K562 (cell line): ENCODE measurements at regions not wholly inside any gene's neighbourhood (a gene's known extent, or its start where the extent isn't known, plus 50 kb on each side); places are given as distances from the start of the nearest gene placed in this dataset.

Experiments
- ATAC-seq: fragments of 200-7000 bp; cut with Tn5 transposase; 3 replicates; pipeline ENCODE4 v1.9.1; 2020; ENCODE audit warnings: moderate library complexity
- BruUV-seq: library from RNA; stranded (reverse); fragments of 400-500 nt; replicated peaks from 2 replicates; lab custom pipeline; 2021; lab: Mats Ljungman, UMichigan
- CTCF ChIA-PET: fragments of 300-600 bp; formaldehyde crosslinking; extraction: SDS; loops from one replicate; lab custom pipeline; 2021; ENCODE audit warnings: low intra/inter-chr PET ratio; lab: Yijun Ruan, JAX
- POLR2A ChIA-PET: fragments of 300-600, 350-650 bp; sonication (Branson Sonifier 250); formaldehyde crosslinking; extraction: SDS; loops from one replicate; lab custom pipeline; 2021; ENCODE audit warnings: antibody characterized with exemption, inconsistent platforms; lab: Yijun Ruan, JAX
- DNase-seq, 4 experiments: peaks; one replicate each; pipeline versions ENCODE4 v3.0.0 to v3.0.0-alpha.2; 2011 to 2018; ENCODE audit warnings: low spot score in 3 of 4, mixed read lengths in 3 of 4; ENCODE audit errors: extremely low read depth in 1 of 4
- FAIRE-seq: peaks from 2 replicates; lab custom pipeline; 2011; peaks lifted over from hg19 to GRCh38; lab: Jason Lieb, UNC
- H2AFZ ChIP-seq: 2 replicates; pipeline ENCODE4 v1.6.0; 2011; ENCODE audit warnings: low read depth, low read length, control low read depth, inconsistent platforms
- H3K27ac ChIP-seq: fragments of 200-600 bp; 3 replicates; pipeline ENCODE4 v1.8.0; 2011; ENCODE audit warnings: low read depth, mild to moderate bottlenecking, control low read depth, inconsistent platforms, low read length, moderate library complexity, mixed read lengths; ENCODE audit errors: extremely low read depth
- H3K27me3 ChIP-seq, 2 experiments: fragments of 300-600 bp in 1 of 2; 2 replicates in 1 of 2; 3 replicates in 1 of 2; pipeline versions ENCODE4 v1.6.0 to v1.8.0; 2011; ENCODE audit warnings: inconsistent platforms in 2 of 2, low read length in 2 of 2, mild to moderate bottlenecking in 1 of 2, mixed read lengths in 1 of 2, moderate library complexity in 1 of 2; ENCODE audit not compliant: control insufficient read depth in 2 of 2, insufficient read depth in 2 of 2
- H3K36me3 ChIP-seq: fragments of 300-600 bp; 3 replicates; pipeline ENCODE4 v1.8.0; 2011; ENCODE audit warnings: mild to moderate bottlenecking, low read length, inconsistent platforms; ENCODE audit not compliant: control insufficient read depth, insufficient read depth
- H3K4me1 ChIP-seq, 2 experiments: fragments of 200-600 bp in 1 of 2; replicated peaks in 1 of 2; 2 replicates in 1 of 2; 3 replicates in 1 of 2; pipeline versions ENCODE4 v1.5.1 to v1.8.0; 2011; ENCODE audit warnings: inconsistent platforms in 2 of 2, low read length in 2 of 2, mild to moderate bottlenecking in 1 of 2, mixed read lengths in 1 of 2, moderate library complexity in 1 of 2; ENCODE audit not compliant: control insufficient read depth in 2 of 2, insufficient read depth in 2 of 2
- H3K4me2 ChIP-seq: 2 replicates; pipeline ENCODE4 v1.6.1; 2011; ENCODE audit warnings: low read length, control low read depth, inconsistent platforms, mixed read lengths; ENCODE audit not compliant: insufficient read depth
- H3K4me3 ChIP-seq: fragments of 200-600 bp; sonication (generic), shearing (Covaris generic); 2 replicates; pipeline ENCODE4 v1.5.1; 2016; ENCODE audit warnings: control low read depth, inconsistent platforms
- H3K79me2 ChIP-seq: fragments of 200-600 bp; 3 replicates; pipeline ENCODE4 v1.8.0; 2011; ENCODE audit warnings: low read length, inconsistent platforms; ENCODE audit not compliant: control insufficient read depth, insufficient read depth
- H3K9ac ChIP-seq, 2 experiments: 2 replicates each; pipeline versions ENCODE4 v1.6.0 to v1.6.1; 2011; ENCODE audit warnings: low read depth in 2 of 2, low read length in 2 of 2, control low read depth in 1 of 2, inconsistent platforms in 1 of 2, mild to moderate bottlenecking in 1 of 2, mixed read lengths in 1 of 2; ENCODE audit not compliant: insufficient read depth in 1 of 2
- H3K9me1 ChIP-seq: one replicate; pipeline ENCODE4 v1.6.0; 2011; ENCODE audit warnings: inconsistent platforms, mild to moderate bottlenecking, low read length, moderate library complexity; ENCODE audit not compliant: control insufficient read depth, insufficient read depth
- H3K9me3 ChIP-seq: replicated peaks from 2 replicates; pipeline ENCODE4 v1.5.1; 2011; ENCODE audit warnings: low read depth, low read length, inconsistent platforms; ENCODE audit not compliant: control insufficient read depth, insufficient read depth
- H4K20me1 ChIP-seq: replicated peaks from 2 replicates; pipeline ENCODE4 v1.6.1; 2011; ENCODE audit warnings: low read length, inconsistent platforms, mixed read lengths; ENCODE audit not compliant: control insufficient read depth, insufficient read depth
- ARID2 ChIP-seq: fragments of 450-650 bp; IDR thresholded peaks from 2 replicates; pipeline ENCODE4 v1.6.1; 2017; ENCODE audit warnings: antibody characterized with exemption, mild to moderate bottlenecking
- RBM15 ChIP-seq: fragments of 200-400 bp; formaldehyde crosslinking; IDR thresholded peaks from 2 replicates; pipeline ENCODE4 v1.6.1; 2018; ENCODE audit warnings: mild to moderate bottlenecking, low read length, moderate library complexity; ENCODE audit not compliant: insufficient read depth
- RBM39 ChIP-seq: fragments of 200-400 bp; formaldehyde crosslinking; optimal IDR thresholded peaks from 2 replicates; pipeline ENCODE3; 2018; ENCODE audit warnings: low read depth, low read length
- ZBTB8A ChIP-seq: fragments of 450-650 bp; IDR thresholded peaks from 2 replicates; pipeline ENCODE4 v1.6.1; 2018; ENCODE audit warnings: mild to moderate bottlenecking, moderate library complexity; ENCODE audit not compliant: partially characterized antibody
- ZNF232 ChIP-seq: sonication (generic); formaldehyde crosslinking; IDR thresholded peaks from 2 replicates; pipeline ENCODE4 v1.8.0; 2022; ENCODE audit warnings: mild to moderate bottlenecking, missing genetic modification reagents
- ZNF280A ChIP-seq: fragments of 450-650 bp; IDR thresholded peaks from 2 replicates; pipeline ENCODE4 v1.6.1; 2018; ENCODE audit warnings: mild to moderate bottlenecking, low read depth; ENCODE audit not compliant: partially characterized antibody
- ZNF586 ChIP-seq: fragments of 450-650 bp; formaldehyde crosslinking; conservative IDR thresholded peaks from 2 replicates; pipeline ENCODE4 v1.4.0; 2020; ENCODE audit warnings: mild to moderate bottlenecking, moderate library complexity
- WGBS: fragments of 100-300 bp; shearing (Covaris generic); methylation state at CpG from one replicate; pipeline ENCODE4 v1.1.6; 2016; ENCODE audit warnings: low coverage, mixed read lengths; ENCODE audit not compliant: insufficient coverage; ENCODE audit errors: missing lambda C conversion rate; 5-methylcytosine and 5-hydroxymethylcytosine counted together
- in situ Hi-C: fragments of 300-500 bp; cut with MboI; formaldehyde crosslinking; loops from 4 replicates; pipeline ENCODE4 v1.15.0; 2018; ENCODE audit warnings: inconsistent platforms, mixed read lengths
- intact Hi-C: fragments of 100-400 bp; cut with micrococcal nuclease; formaldehyde crosslinking; loops from 2 replicates; pipeline ENCODE4 v1.14.2; 2022
- TF ChIP-seq, protein P1 (sequence below): fragments of 450-650 bp; formaldehyde crosslinking; IDR thresholded peaks from 2 replicates; pipeline ENCODE4 v1.4.0; 2022; ENCODE audit warnings: missing genetic modification characterization

- intact Hi-C loops = no loop called here
- Histone ChIP-seq H4K20me1 (no peaks in the 10 kb centered on the region), H3K4me2 (no peak overlapping the region), H3K36me3 (no peaks in the 10 kb centered on the region), H3K4me1 (no peaks in the 10 kb centered on the region)
- 0% methylated on average over 1 of the region's 2 CpGs for WGBS
- no peak for ATAC-seq
- TF ChIP-seq ZNF232 (CRISPR knock-in tag) (no peak), RBM15 (no peak), ZNF586 (CRISPR knock-in tag) (no peak), ZNF280A (no peak), ARID2 (no peak)
- TF ChIP-seq, all 486 proteins: peak for 0
- H3K27ac ChIP-seq = no peak overlapping the region
- no peak overlapping the region for H2AFZ ChIP-seq
- no peak overlapping the region for H3K9ac ChIP-seq
- no peaks in the 10 kb centered on the region for H3K9me1 ChIP-seq
- H3K79me2 ChIP-seq = no peaks in the 10 kb centered on the region
- in situ Hi-C loops = no loop called here
- POLR2A ChIA-PET = no interaction called here
- FAIRE-seq (no peak), DNase-seq (no peak)
- CTCF ChIA-PET = no interaction called here
- no peaks in the 10 kb centered on the region for H3K27me3 ChIP-seq
- no peak overlapping the region for H3K4me3 ChIP-seq
- no peaks in the 10 kb centered on the region; the same call in 1 of the 2 replicates for H3K9me3 ChIP-seq
- no TSS peak for BruUV-seq
These were observed 282.5 kb downstream of the PTBP2 start for GRCh38 chr1:97004054-97004453.

- in situ Hi-C loops = no loop called here
- POLR2A ChIA-PET = no interaction called here
- 1% methylated on average over 4 of the region's 4 CpGs for WGBS
- no peak overlapping the region for H3K4me2 ChIP-seq
- BruUV-seq = no TSS peak
- TF ChIP-seq RBM39 (no peak), ZBTB8A (no peak)
- TF ChIP-seq, protein P1, sequence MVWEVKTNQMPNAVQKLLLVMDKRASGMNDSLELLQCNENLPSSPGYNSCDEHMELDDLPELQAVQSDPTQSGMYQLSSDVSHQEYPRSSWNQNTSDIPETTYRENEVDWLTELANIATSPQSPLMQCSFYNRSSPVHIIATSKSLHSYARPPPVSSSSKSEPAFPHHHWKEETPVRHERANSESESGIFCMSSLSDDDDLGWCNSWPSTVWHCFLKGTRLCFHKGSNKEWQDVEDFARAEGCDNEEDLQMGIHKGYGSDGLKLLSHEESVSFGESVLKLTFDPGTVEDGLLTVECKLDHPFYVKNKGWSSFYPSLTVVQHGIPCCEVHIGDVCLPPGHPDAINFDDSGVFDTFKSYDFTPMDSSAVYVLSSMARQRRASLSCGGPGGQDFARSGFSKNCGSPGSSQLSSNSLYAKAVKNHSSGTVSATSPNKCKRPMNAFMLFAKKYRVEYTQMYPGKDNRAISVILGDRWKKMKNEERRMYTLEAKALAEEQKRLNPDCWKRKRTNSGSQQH (CRISPR knock-in tag) = no peak
- TF ChIP-seq, all 486 proteins: peak for 0
- H3K9ac ChIP-seq = no peak overlapping the region
- H3K4me3 ChIP-seq = no peak overlapping the region
- no peaks in the 10 kb centered on the region for H3K27me3 ChIP-seq
- H3K9me3 ChIP-seq = no peaks in the 10 kb centered on the region; the same call in 1 of the 2 replicates
- CTCF ChIA-PET = no interaction called here
- FAIRE-seq = no peak
- no peak for ATAC-seq
- DNase-seq = no peak
- no peaks in the 10 kb centered on the region for H3K4me1 ChIP-seq
- intact Hi-C loops = no loop called here
- H3K79me2 ChIP-seq = no peaks in the 10 kb centered on the region
- no peaks in the 10 kb centered on the region for H4K20me1 ChIP-seq
- no peaks in the 10 kb centered on the region for H3K9me1 ChIP-seq
- no peaks in the 10 kb centered on the region for H3K36me3 ChIP-seq
- H2AFZ ChIP-seq = no peak overlapping the region
- H3K27ac ChIP-seq = no peak overlapping the region
These were observed 283.2 kb downstream of the PTBP2 start for GRCh38 chr1:97004743-97005142.
